Left ventricle myocardium inferior (tissue), 1 donor: ENCODE measurements at regions not wholly inside any gene's neighbourhood (a gene's known extent, or its start where the extent isn't known, plus 50 kb on each side); places are given as distances from the start of the nearest gene placed in this dataset.

Experiments
- DNase-seq: peaks from one replicate; pipeline ENCODE4 v3.0.0-alpha.2; 2020
- H3K27ac ChIP-seq: fragments of 200-600 bp; replicated peaks from 2 replicates; pipeline ENCODE4 v1.8.0; 2021
- H3K27me3 ChIP-seq: fragments of 200-600 bp; 2 replicates; pipeline ENCODE4 v1.8.0; 2021; ENCODE audit warnings: low read depth
- H3K36me3 ChIP-seq: fragments of 200-600 bp; 2 replicates; pipeline ENCODE4 v1.8.0; 2021
- H3K4me1 ChIP-seq: fragments of 200-600 bp; 2 replicates; pipeline ENCODE4 v1.8.0; 2021
- H3K4me3 ChIP-seq: fragments of 200-600 bp; 2 replicates; pipeline ENCODE4 v1.8.0; 2021; ENCODE audit warnings: mild to moderate bottlenecking, moderate library complexity
- H3K9me3 ChIP-seq: fragments of 200-600 bp; replicated peaks from 2 replicates; pipeline ENCODE4 v1.8.0; 2021
- CTCF ChIP-seq: fragments of 200-600 bp; IDR thresholded peaks from 2 replicates; pipeline ENCODE4 v1.8.0; 2021; ENCODE audit warnings: antibody characterized with exemption, mild to moderate bottlenecking, borderline replicate concordance
- intact Hi-C: fragments of 100-400 bp; cut with micrococcal nuclease; formaldehyde crosslinking; loops from one replicate; pipeline ENCODE4 v1.11.0; 2022
- donor health status: DM: no; HTN: yes; CAD: no; lungs with severe emphysema.

DNA sequence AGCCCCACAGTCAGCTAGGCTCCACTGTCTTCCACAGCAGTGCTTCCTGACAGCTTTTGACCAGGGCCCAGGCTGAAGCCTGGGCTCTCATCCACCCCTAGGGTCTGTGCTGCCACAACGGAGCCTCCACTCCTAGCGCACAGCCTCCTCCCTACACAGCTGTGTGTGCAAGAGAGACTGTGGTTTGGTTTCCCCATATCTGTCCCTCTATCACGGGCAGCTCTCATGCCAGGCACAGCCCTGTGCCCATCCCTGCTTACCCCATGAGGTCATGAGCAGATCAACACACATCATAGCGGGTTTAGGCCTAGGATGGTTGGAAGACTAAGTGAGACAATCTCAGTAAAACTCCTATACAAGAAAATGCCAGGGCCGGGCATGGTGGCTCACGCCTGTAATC lies 61.7 kb upstream of the PLXNA4 start:
- no peak for TF ChIP-seq CTCF
- DNase-seq = no peak
- intact Hi-C loops = no loop called here
- Histone ChIP-seq H3K9me3 (no peaks in the 10 kb centered on the region), H3K27me3 (no peaks in the 10 kb centered on the region), H3K27ac (no peak overlapping the region), H3K4me3 (no peak overlapping the region), H3K36me3 (no peaks in the 10 kb centered on the region), H3K4me1 (no peaks in the 10 kb centered on the region)

DNA sequence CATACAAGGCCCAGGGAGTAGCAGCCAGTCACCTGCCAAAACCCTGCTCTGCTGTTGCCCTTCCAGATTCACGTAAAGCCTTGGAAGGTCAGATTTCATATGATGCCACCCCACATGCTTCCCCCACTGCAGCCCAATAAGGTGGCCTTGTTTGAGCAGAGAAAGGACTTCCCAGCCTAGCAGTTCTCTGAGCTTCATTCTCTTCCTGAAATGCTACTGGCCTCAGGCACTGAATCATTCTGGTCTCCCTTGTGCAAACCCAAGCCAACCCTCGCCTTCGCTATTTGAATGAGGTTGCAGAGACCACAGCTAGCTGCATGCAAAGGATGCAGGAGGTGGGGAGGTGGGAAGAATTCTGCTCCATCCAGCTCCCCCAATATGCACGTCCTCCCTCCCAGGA lies 60.3 kb upstream of the PLXNA4 start:
- TF ChIP-seq CTCF = no peak
- intact Hi-C loops = no loop called here
- H3K36me3 ChIP-seq = no peaks in the 10 kb centered on the region
- no peak overlapping the region for H3K4me3 ChIP-seq
- DNase-seq = no peak
- no peaks in the 10 kb centered on the region for H3K4me1 ChIP-seq
- H3K27me3 ChIP-seq = no peaks in the 10 kb centered on the region
- H3K27ac ChIP-seq = no peak overlapping the region
- H3K9me3 ChIP-seq = no peaks in the 10 kb centered on the region

- H3K9me3 ChIP-seq = no peaks in the 10 kb centered on the region
- no peaks in the 10 kb centered on the region for H3K27me3 ChIP-seq
- no peaks in the 10 kb centered on the region for H3K36me3 ChIP-seq
- TF ChIP-seq CTCF = no peak
- no peaks in the 10 kb centered on the region for H3K4me1 ChIP-seq
- DNase-seq = no peak
- intact Hi-C loops = no loop called here
- H3K27ac ChIP-seq = no peak overlapping the region
- H3K4me3 ChIP-seq = no peak overlapping the region
These were observed 58.9 kb upstream of the PLXNA4 start for GRCh38 chr7:132635127-132635526.

DNA sequence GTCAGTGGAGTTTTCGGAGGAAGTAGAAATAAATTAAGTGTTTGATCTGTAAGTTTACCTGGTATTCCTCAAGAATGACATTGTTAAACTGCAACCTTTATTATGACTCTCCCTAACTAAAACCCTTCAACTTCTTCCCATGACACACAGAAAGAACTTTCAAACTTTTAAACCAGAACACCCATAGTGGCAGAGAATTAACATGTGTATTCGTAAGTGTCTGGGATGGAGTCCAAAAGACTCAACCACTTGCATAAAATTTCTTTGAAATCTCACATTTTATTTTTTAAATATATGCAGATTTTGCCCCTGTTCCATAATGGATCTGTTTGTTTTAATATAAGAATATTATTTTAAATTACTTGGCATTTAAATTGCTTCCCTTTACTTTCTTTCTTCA lies 54.6 kb upstream of the PLXNA4 start:
- DNase-seq = no peak
- Histone ChIP-seq H3K36me3 (no peaks in the 10 kb centered on the region), H3K9me3 (no peaks in the 10 kb centered on the region), H3K4me1 (no peaks in the 10 kb centered on the region), H3K27me3 (no peaks in the 10 kb centered on the region), H3K27ac (no peak overlapping the region), H3K4me3 (no peak overlapping the region)
- intact Hi-C loops = no loop called here
- TF ChIP-seq CTCF = no peak
